ENCODE measurements at regions not wholly inside any gene's neighbourhood (a gene's known extent, or its start where the extent isn't known, plus 50 kb on each side); places are given as distances from the start of the nearest gene placed in this dataset.

DNA sequence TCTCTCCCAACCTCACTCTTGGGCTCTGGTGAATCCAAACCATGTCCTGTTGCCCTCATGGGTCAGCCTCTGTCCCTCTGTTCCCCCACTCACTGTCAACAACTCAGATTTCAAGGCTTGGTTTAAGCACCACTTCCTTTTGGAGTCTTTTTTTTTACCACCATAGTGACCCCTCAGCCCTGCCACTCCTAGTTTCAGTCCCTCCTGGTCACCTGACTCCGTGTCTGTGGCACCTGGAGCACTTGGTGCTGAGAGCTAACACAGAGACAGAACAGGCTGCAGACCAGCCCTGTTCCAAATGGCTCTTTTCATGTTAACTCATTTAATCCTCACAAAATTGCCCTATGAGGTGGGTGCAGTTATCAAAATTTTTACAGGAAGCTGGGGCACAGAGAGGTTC lies 53.6 kb upstream of the SMNDC1 start:
- TF ChIP-seq, protein P1, sequence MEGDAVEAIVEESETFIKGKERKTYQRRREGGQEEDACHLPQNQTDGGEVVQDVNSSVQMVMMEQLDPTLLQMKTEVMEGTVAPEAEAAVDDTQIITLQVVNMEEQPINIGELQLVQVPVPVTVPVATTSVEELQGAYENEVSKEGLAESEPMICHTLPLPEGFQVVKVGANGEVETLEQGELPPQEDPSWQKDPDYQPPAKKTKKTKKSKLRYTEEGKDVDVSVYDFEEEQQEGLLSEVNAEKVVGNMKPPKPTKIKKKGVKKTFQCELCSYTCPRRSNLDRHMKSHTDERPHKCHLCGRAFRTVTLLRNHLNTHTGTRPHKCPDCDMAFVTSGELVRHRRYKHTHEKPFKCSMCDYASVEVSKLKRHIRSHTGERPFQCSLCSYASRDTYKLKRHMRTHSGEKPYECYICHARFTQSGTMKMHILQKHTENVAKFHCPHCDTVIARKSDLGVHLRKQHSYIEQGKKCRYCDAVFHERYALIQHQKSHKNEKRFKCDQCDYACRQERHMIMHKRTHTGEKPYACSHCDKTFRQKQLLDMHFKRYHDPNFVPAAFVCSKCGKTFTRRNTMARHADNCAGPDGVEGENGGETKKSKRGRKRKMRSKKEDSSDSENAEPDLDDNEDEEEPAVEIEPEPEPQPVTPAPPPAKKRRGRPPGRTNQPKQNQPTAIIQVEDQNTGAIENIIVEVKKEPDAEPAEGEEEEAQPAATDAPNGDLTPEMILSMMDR (CRISPR knock-in tag; IDR thresholded peaks at IDR 0.05) = no peak
- TF ChIP-seq ZNF460 (CRISPR knock-in tag; IDR thresholded peaks at IDR 0.05; ENCODE audit: borderline replicate concordance) (no peak), FOXJ3 (CRISPR knock-in tag; IDR thresholded peaks at IDR 0.05; ENCODE audit: borderline replicate concordance) (no peak), SNRNP70 (IDR thresholded peaks at IDR 0.05; ENCODE audit: low read depth, low read length) (no peak), ZNF224 (CRISPR knock-in tag; IDR thresholded peaks at IDR 0.05) (no peak), SRSF1 (optimal IDR thresholded peaks at IDR 0.05; ENCODE audit: low read depth, low read length) (no peak), ETV6 (CRISPR knock-in tag; conservative IDR thresholded peaks at IDR 0.05) (no peak)
- TF ChIP-seq, protein P2, sequence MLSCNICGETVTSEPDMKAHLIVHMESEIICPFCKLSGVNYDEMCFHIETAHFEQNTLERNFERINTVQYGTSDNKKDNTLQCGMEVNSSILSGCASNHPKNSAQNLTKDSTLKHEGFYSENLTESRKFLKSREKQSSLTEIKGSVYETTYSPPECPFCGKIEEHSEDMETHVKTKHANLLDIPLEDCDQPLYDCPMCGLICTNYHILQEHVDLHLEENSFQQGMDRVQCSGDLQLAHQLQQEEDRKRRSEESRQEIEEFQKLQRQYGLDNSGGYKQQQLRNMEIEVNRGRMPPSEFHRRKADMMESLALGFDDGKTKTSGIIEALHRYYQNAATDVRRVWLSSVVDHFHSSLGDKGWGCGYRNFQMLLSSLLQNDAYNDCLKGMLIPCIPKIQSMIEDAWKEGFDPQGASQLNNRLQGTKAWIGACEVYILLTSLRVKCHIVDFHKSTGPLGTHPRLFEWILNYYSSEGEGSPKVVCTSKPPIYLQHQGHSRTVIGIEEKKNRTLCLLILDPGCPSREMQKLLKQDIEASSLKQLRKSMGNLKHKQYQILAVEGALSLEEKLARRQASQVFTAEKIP (CRISPR knock-in tag; IDR thresholded peaks at IDR 0.05; ENCODE audit: borderline replicate concordance) = no peak
- TF ChIP-seq, protein P3, sequence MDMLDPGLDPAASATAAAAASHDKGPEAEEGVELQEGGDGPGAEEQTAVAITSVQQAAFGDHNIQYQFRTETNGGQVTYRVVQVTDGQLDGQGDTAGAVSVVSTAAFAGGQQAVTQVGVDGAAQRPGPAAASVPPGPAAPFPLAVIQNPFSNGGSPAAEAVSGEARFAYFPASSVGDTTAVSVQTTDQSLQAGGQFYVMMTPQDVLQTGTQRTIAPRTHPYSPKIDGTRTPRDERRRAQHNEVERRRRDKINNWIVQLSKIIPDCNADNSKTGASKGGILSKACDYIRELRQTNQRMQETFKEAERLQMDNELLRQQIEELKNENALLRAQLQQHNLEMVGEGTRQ (IDR thresholded peaks at IDR 0.05; ENCODE audit: low read depth, low read length) = no peak
- TF ChIP-seq, protein P3 (CRISPR knock-in tag; IDR thresholded peaks at IDR 0.05; ENCODE audit: borderline replicate concordance) = no peak

All from HepG2 (cell line).